ENCODE measurements at regions not wholly inside any gene's neighbourhood (a gene's known extent, or its start where the extent isn't known, plus 50 kb on each side); places are given as distances from the start of the nearest gene placed in this dataset.

GRCh38 chr13:80744147-80744914 lies 403.4 kb upstream of the SPRY2 start:
- Histone ChIP-seq H3K4me2 (no peak overlapping the region), H3K9me2 (ENCODE audit: insufficient read depth) (no peaks in the 10 kb centered on the region), H3F3A (replicated peaks; ENCODE audit: low read depth) (no peaks in the 10 kb centered on the region), H3K79me2 (replicated peaks; ENCODE audit: insufficient read depth) (no peaks in the 10 kb centered on the region), H2AFZ (no peak overlapping the region), H4K20me1 (replicated peaks; ENCODE audit: insufficient read depth) (no peaks in the 10 kb centered on the region), H3K36me3 (ENCODE audit: insufficient read depth) (no peaks in the 10 kb centered on the region), H3K4me3 (no peak overlapping the region), H3K4me1 (ENCODE audit: insufficient read depth) (no peaks in the 10 kb centered on the region), H3K27me3 (ENCODE audit: insufficient read depth) (no peaks in the 10 kb centered on the region), H3K27ac (ENCODE audit: low read depth) (no peak overlapping the region)
- no peak for DNase-seq (ENCODE audit: low spot score)
- Mint-ChIP-seq H3K4me3 (no peak overlapping the region), H3K4me1 (no peaks in the 10 kb centered on the region), H3K27me3 (ENCODE audit: insufficient read depth, low read depth, poor library complexity) (no peaks in the 10 kb centered on the region), H3K36me3 (ENCODE audit: low read depth) (no peaks in the 10 kb centered on the region), H3K9me3 (no peaks in the 10 kb centered on the region), H3K27ac (no peak overlapping the region)
- TF ChIP-seq CREB1 (CRISPR knock-in tag; IDR thresholded peaks at IDR 0.05; ENCODE audit: low read depth) = no peak
- TF ChIP-seq ETS1 (IDR thresholded peaks at IDR 0.05) = no peak
- no peak for TF ChIP-seq ZNF462 (CRISPR knock-in tag; IDR thresholded peaks at IDR 0.05)
- TF ChIP-seq POLR2AphosphoS5 (IDR thresholded peaks at IDR 0.05; ENCODE audit: low read depth) = no peak
- ATAC-seq = no peak
